ENCODE measurements at regions not wholly inside any gene's neighbourhood (a gene's known extent, or its start where the extent isn't known, plus 50 kb on each side); places are given as distances from the start of the nearest gene placed in this dataset.

DNA sequence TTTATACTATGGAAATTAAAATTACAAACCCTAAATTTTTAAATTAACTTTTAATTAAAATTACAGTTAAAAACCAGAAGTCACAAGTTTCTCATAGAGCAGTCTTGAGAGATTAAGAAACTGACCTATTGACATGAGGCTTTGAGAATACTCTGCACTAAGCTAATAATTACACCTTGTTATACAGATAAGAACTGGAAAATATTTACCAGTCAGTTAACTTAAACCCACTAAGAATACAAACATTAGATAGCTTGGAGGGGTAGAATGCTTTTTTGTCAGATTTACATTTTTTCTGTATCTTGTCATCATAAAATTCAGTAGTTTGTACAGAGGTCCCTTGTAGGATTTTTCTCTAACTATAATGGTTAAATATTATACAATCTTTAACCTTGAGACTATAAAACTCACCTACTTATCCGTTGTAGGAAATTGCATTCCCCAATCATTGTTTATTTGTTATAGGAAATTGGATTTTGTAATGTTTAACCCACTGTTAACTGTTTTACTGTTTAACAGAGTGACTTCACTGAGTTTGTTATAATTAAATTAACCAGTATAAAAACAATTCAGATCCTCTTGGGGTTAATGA, 219.7 kb upstream of the PKDCC start:
- no peak for DNase-seq
- H3K4me1 ChIP-seq (ENCODE audit: insufficient read depth) = peaks cover 1% of the 10 kb centered on the region
- no peaks in the 10 kb centered on the region for H3K9me3 ChIP-seq
- H3K27ac ChIP-seq = no peak overlapping the region
- intact Hi-C loops (cut with DNase I) = no loop called here
- H3K36me3 ChIP-seq = no peaks in the 10 kb centered on the region
- H3K27me3 ChIP-seq = no peaks in the 10 kb centered on the region
- H3K4me3 ChIP-seq = no peak overlapping the region
- TF ChIP-seq POLR2A (IDR thresholded peaks at IDR 0.05) = no peak
- 1 to 6% (median 4%) methylated on average over 1 of the region's 1 CpG for WGBS, 3 donors

DNA sequence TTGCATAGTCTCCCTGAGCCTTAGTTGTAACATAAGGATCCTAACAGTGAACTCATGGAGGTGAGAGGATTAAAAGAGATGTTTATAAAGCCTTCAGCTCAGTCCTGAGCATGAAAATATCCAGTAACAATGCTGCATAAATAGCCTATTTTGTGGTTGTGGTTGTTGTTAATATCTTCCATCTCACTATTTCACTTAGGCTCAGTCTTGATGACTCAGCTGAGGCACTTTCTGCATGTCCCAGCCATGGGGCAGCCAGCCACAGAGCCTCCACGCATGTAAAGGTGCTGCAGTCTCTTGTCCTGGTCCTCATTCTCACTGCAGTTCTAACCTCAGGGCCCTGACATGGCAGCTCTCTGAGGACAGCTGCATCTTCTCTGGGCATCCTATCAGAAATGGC, 218.8 kb upstream of the PKDCC start:
- Histone ChIP-seq H3K36me3 (no peaks in the 10 kb centered on the region), H3K4me1 (ENCODE audit: insufficient read depth) (peaks cover 1% of the 10 kb centered on the region), H3K9me3 (no peaks in the 10 kb centered on the region), H3K27ac (no peak overlapping the region), H3K27me3 (no peaks in the 10 kb centered on the region), H3K4me3 (no peak overlapping the region)
- DNase-seq = no peak
- intact Hi-C loops (cut with DNase I) = no loop called here
- 81 to 94% (median 84%) methylated on average over 1 of the region's 1 CpG for WGBS, 3 donors
- TF ChIP-seq, protein P1, sequence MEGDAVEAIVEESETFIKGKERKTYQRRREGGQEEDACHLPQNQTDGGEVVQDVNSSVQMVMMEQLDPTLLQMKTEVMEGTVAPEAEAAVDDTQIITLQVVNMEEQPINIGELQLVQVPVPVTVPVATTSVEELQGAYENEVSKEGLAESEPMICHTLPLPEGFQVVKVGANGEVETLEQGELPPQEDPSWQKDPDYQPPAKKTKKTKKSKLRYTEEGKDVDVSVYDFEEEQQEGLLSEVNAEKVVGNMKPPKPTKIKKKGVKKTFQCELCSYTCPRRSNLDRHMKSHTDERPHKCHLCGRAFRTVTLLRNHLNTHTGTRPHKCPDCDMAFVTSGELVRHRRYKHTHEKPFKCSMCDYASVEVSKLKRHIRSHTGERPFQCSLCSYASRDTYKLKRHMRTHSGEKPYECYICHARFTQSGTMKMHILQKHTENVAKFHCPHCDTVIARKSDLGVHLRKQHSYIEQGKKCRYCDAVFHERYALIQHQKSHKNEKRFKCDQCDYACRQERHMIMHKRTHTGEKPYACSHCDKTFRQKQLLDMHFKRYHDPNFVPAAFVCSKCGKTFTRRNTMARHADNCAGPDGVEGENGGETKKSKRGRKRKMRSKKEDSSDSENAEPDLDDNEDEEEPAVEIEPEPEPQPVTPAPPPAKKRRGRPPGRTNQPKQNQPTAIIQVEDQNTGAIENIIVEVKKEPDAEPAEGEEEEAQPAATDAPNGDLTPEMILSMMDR (IDR thresholded peaks at IDR 0.05) = no peak
- TF ChIP-seq EP300 (IDR thresholded peaks at IDR 0.05) (no peak), POLR2A (IDR thresholded peaks at IDR 0.05) (no peak)

DNA sequence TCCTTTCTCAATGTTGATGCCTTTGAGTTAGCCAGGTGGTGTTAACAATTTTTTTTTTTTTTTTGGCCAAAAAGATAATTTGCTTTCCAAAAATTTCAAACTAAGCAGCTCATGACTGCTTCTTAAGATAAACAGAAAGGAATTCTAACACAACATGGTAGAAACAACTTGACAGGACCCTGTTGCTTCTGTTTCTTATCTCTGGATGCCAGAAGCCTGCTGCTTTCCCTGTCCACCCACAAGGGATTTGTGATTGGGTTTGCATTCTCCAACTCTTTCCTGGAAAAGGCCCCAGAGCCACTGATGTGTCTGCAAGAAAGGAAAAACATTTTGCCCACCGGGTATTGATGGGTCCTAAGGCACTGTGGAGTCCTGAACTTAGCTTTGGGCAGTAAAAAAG, 217.2 kb upstream of the PKDCC start:
- TF ChIP-seq, protein P1 (IDR thresholded peaks at IDR 0.05) = no peak
- TF ChIP-seq EP300 (IDR thresholded peaks at IDR 0.05) (no peak), POLR2A (IDR thresholded peaks at IDR 0.05) (no peak)
- H3K4me1 ChIP-seq (ENCODE audit: insufficient read depth) = peaks cover 1% of the 10 kb centered on the region
- no peak for DNase-seq
- no peak overlapping the region for H3K4me3 ChIP-seq
- intact Hi-C loops (cut with DNase I) = no loop called here
- 0 to 39% (median 4%) methylated on average over 1 of the region's 1 CpG for WGBS, 3 donors
- no peak overlapping the region for H3K27ac ChIP-seq
- no peaks in the 10 kb centered on the region for H3K9me3 ChIP-seq
- no peaks in the 10 kb centered on the region for H3K27me3 ChIP-seq
- no peaks in the 10 kb centered on the region for H3K36me3 ChIP-seq

DNA sequence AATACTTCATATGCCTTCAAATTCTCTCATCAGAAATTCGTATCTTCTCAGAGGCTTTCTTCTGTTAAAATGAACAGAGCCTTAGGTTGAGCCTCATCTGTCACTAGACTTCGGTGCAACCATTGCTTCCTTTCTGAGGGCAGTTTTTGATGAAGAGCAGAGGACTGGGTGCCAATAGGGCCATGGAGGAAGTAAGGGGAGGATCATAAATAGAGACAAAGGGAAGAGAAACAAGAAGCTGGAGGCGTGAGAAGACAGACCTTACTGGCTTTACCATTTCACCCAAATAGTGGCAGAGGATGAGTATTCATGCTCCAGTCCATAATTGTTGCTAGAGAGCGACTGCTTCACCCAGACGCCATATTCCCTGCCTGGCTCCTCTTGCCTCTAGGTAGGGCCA, 215.6 kb upstream of the PKDCC start:
- TF ChIP-seq EP300 (IDR thresholded peaks at IDR 0.05) (no peak), POLR2A (IDR thresholded peaks at IDR 0.05) (no peak)
- TF ChIP-seq, protein P1 (IDR thresholded peaks at IDR 0.05) = no peak
- Histone ChIP-seq H3K27me3 (no peaks in the 10 kb centered on the region), H3K4me1 (ENCODE audit: insufficient read depth) (peaks cover 1% of the 10 kb centered on the region), H3K36me3 (no peaks in the 10 kb centered on the region), H3K9me3 (no peaks in the 10 kb centered on the region), H3K4me3 (no peak overlapping the region), H3K27ac (no peak overlapping the region)
- no peak for DNase-seq
- intact Hi-C loops (cut with DNase I) = no loop called here
- 83 to 91% (median 91%) methylated on average over 5 of the region's 5 CpGs for WGBS, 3 donors

DNA sequence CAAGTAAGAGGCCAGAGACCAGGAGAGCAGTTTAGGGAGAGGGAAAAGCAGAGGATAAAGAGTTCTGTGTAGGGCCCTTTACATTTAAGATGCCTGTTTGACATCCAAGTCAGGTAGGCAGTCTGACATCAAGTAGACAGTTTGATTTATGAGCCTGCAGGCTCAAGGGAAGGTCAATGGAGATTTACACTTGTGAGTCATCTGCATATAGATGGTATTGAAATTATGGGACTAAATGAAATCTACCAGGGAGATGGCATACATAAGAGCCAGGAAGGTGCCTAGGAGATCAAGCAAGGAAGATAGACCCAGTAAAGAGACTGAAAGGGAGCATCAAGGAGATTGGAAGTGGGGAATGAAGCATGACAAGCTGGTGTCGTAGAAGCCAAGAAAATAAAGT, 212.4 kb upstream of the PKDCC start:
- H3K27me3 ChIP-seq = no peaks in the 10 kb centered on the region
- 61 to 68% (median 67%) methylated on average over 1 of the region's 1 CpG for WGBS, 3 donors
- DNase-seq = no peak
- TF ChIP-seq POLR2A (IDR thresholded peaks at IDR 0.05) (no peak), EP300 (IDR thresholded peaks at IDR 0.05) (no peak)
- TF ChIP-seq, protein P1 (IDR thresholded peaks at IDR 0.05) = no peak
- no peak overlapping the region for H3K4me3 ChIP-seq
- H3K36me3 ChIP-seq = no peaks in the 10 kb centered on the region
- intact Hi-C loops (cut with DNase I) = no loop called here
- H3K4me1 ChIP-seq (ENCODE audit: insufficient read depth) = peaks cover 1% of the 10 kb centered on the region
- no peaks in the 10 kb centered on the region for H3K9me3 ChIP-seq
- no peak overlapping the region for H3K27ac ChIP-seq
